Ovary (tissue), 3 donors: ENCODE measurements at regions not wholly inside any gene's neighbourhood (a gene's known extent, or its start where the extent isn't known, plus 50 kb on each side); places are given as distances from the start of the nearest gene placed in this dataset.

Source experiments
- CTCF ChIP-seq, 3 donors: fragments of 450-650 bp in 2 of 3; fragments of 200-600 bp in 1 of 3; IDR thresholded peaks; one replicate each; pipeline versions ENCODE4 v1.5.1 to v1.8.0; 2016 to 2022; ENCODE audit warnings: antibody characterized with exemption in 3 of 3, mild to moderate bottlenecking in 1 of 3
- EP300 ChIP-seq: sonication (generic); formaldehyde crosslinking; IDR thresholded peaks from one replicate; pipeline ENCODE4 v1.6.1; 2017; ENCODE audit warnings: antibody characterized with exemption
- POLR2A ChIP-seq: fragments of 450-650 bp; IDR thresholded peaks from one replicate; pipeline ENCODE4 v1.6.1; 2017; ENCODE audit warnings: antibody characterized with exemption, mild to moderate bottlenecking, moderate library complexity
- donor health status: DM: no; HTN: no; CAD: no.

DNA sequence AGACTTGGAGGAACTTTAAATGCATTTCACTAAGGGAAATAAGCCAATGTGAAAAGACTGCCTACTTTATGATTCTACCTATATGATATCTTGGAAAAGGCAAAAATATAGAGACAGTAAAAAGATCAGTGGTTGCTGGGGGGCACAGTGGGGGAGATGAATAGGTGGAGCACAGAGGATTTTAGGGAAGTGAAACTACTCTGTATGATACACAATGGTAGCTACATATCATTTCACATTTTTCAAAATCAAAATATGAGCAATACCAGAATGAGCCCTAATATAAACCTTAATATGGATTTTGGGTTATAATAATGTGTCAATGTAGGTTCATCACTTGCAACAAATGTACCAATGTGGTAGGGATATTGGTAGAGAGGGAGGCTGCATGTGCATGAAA lies 161.4 kb upstream of the HTR1E start:
- TF ChIP-seq CTCF (IDR thresholded peaks at IDR 0.05) (no peak), POLR2A (no peak), EP300 (no peak)
